ENCODE measurements at regions not wholly inside any gene's neighbourhood (a gene's known extent, or its start where the extent isn't known, plus 50 kb on each side); places are given as distances from the start of the nearest gene placed in this dataset.

- FAIRE-seq (no peak), ATAC-seq (no peak), DNase-seq (ENCODE audit: extremely low read depth in 1 of 4, low spot score in 3 of 4) (no peak)
- no peak overlapping the region for H3K27ac ChIP-seq (ENCODE audit: extremely low read depth, low read depth, low read length)
- H3K9me1 ChIP-seq (ENCODE audit: control insufficient read depth, insufficient read depth, low read length), result no peaks in the 10 kb centered on the region
- no peak overlapping the region for H3K9ac ChIP-seq (ENCODE audit: insufficient read depth in 1 of 2, low read depth in 2 of 2, low read length in 2 of 2)
- no peaks in the 10 kb centered on the region for H3K79me2 ChIP-seq (ENCODE audit: control insufficient read depth, insufficient read depth, low read length)
- TF ChIP-seq JUND (IDR thresholded peaks at IDR 0.05; ENCODE audit: borderline replicate concordance, low read depth, low read length), result no peak
- no peak for TF ChIP-seq JUND (tag; IDR thresholded peaks at IDR 0.05; ENCODE audit: borderline replicate concordance, low read depth, low read length)
- no peak for TF ChIP-seq XRCC5 (IDR thresholded peaks at IDR 0.05; ENCODE audit: low read depth, low read length)
- TF ChIP-seq THRA (IDR thresholded peaks at IDR 0.05), result no peak
- no peak for TF ChIP-seq NKRF (IDR thresholded peaks at IDR 0.05; ENCODE audit: borderline replicate concordance)
- TF ChIP-seq THRB (CRISPR knock-in tag; conservative IDR thresholded peaks at IDR 0.05), result no peak
- TF ChIP-seq SUPT5H (IDR thresholded peaks at IDR 0.05), result no peak
- TF ChIP-seq SIX5 (IDR thresholded peaks at IDR 0.05; ENCODE audit: borderline replicate concordance in 1 of 2, insufficient read depth in 1 of 2, low read depth in 1 of 2, low read length in 2 of 2), result no peak
- no peak for TF ChIP-seq ATF1 (CRISPR knock-in tag; IDR thresholded peaks at IDR 0.05)
- TF ChIP-seq ATF1 (tag; IDR thresholded peaks at IDR 0.05), result no peak
- H4K20me1 ChIP-seq (replicated peaks; ENCODE audit: control insufficient read depth, insufficient read depth, low read length), result no peaks in the 10 kb centered on the region
- H3K4me2 ChIP-seq (ENCODE audit: insufficient read depth, low read length), result no peak overlapping the region
- H3K4me1 ChIP-seq (replicated peaks in 1 of 2; ENCODE audit: control insufficient read depth in 2 of 2, insufficient read depth in 2 of 2, low read length in 2 of 2), result no peaks in the 10 kb centered on the region
- no peaks in the 10 kb centered on the region for H3K9me3 ChIP-seq (replicated peaks; ENCODE audit: control insufficient read depth, insufficient read depth, low read depth, low read length)
- intact Hi-C loops (cut with micrococcal nuclease) (no loop called here), in situ Hi-C loops (cut with MboI) (no loop called here)
- H3K36me3 ChIP-seq (ENCODE audit: control insufficient read depth, insufficient read depth, low read length), result no peaks in the 10 kb centered on the region
- ChIA-PET POLR2A (no interaction called here), CTCF (ENCODE audit: low intra/inter-chr PET ratio) (no interaction called here)
- 10% methylated on average over 3 of the region's 3 CpGs for WGBS (ENCODE audit: insufficient coverage, low coverage, missing lambda C conversion rate)
- BruUV-seq (replicated peaks), result no TSS peak
- H2AFZ ChIP-seq (ENCODE audit: low read depth, low read length), result no peak overlapping the region
- H3K4me3 ChIP-seq, result no peak overlapping the region
- H3K27me3 ChIP-seq (ENCODE audit: control insufficient read depth in 2 of 2, insufficient read depth in 2 of 2, low read length in 2 of 2), result peaks cover 0 to 14% of the 10 kb centered on the region in 2 experiments; a peak in 3 of 5 replicates
These were observed 68.7 kb upstream of the JDP2 start for GRCh38 chr14:75359098-75359497.
